Right kidney (tissue), 1 donor: ENCODE measurements at regions not wholly inside any gene's neighbourhood (a gene's known extent, or its start where the extent isn't known, plus 50 kb on each side); places are given as distances from the start of the nearest gene placed in this dataset.
"Not testable (repeated sequence)": the region's sequence is repeated elsewhere in the genome, so short reads cannot be mapped to it uniquely, and the experiment has no call there.

Experiments
- DNase-seq: peaks from one replicate; pipeline ENCODE4 v3.0.0-alpha.2; 2016

DNA sequence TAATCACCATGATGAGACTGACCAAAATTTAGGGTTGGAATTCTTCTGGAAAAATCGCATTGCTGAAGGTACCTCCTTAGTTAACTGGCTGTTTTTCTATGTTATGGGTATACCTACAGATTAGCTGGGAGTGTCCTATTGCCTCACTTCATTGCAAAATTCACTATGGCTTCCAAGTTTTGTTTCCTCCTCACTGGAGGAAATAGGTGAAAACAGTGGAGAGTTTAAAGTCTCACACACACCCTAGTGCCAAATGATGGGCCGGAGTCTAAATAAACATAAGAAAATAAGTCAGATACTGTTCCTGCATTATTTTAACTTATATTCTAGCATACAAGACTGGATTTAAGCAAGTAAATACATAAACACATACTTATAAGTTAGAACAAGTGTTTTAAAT lies 98.2 kb downstream of the AHR start:
- DNase-seq: no peak

DNA sequence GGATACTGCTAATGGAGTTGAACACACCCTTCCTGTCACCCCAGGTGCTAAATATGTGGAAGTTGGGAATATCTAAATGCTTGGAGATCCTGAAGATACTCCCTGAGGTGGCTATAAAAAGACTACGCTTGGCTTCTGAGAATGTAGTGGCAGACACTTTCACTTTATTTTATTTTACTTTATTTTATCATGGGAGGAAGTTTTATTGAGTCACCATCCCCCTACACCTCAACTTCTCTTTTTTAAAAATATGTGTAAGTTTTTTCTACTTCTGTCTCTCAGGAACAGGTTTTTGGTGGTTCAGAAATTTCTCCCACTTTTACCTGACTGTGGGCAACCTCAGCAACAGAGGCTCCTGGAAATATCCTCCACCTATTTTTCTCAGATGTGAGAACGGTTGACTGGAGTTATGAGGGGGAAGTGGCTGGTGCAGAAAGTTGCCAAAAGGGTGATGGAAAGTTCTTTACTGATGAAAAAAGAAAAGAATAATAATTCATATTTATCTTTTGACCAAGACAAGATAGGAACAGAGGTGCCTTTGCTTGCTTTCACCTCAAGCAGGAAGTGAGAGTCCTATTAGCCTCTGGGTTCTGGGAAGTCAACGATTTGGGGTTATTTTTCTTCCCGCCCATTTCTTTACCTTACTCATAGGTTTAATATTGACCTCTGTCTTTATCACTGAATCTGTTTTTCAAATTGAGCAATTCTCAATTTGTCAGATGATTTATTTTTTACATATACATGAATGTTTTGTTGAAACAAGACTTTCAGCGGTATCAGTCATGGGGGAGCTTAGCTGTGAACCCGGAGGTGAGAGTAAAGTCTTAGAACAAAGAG lies 103.6 kb downstream of the AHR start:
- DNase-seq: no peak

DNA sequence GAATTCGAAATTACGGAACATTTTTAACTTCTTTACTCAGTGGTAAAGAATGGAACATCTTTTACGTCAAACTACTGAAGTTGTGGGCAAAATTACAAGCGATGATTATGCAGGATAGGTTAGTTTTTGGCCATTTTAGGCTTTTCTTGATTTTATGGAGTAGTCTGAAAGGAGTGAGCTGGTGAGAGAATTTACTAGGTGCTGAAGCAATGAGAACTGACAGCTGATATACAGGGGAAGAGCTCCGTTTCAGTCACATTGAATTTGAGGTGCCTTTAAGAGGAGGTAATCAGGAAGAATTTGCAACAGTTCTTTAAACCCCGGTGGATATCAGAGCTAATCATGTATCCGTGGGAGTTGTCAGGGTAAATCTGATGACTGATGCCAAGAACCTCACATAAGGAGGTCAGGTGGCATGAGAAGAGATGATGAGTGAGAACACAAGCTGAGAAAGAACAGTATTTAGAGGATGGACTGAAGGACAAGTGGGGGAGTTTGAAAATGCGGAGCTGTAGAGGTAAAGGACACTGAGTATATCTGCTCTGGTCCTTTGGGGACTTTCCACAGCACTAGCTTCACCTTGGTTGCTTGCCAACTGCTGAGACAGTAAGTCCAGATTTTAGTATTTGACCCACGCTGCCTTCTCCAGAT lies 104.3 kb downstream of the AHR start:
- DNase-seq: no peak

DNA sequence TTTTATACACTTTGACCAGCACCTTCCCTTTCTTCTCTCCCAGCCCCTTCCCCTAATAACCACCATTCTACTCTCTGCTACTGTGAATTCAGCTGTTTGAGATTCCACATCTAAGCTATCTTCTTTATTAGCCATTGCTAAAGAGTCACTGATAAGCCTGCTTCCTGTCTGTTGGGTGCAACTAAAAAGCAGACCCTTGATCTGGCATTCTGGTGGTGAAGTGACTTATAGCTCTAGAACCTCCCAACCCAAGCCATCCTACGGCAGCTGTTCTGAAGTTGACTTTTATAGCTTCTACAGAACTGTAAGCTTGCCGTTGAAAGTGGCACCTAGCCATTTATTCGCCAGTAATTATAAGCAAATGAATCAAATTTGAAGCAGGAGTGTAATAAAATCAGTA lies 105.6 kb downstream of the AHR start:
- no peak for DNase-seq

DNA sequence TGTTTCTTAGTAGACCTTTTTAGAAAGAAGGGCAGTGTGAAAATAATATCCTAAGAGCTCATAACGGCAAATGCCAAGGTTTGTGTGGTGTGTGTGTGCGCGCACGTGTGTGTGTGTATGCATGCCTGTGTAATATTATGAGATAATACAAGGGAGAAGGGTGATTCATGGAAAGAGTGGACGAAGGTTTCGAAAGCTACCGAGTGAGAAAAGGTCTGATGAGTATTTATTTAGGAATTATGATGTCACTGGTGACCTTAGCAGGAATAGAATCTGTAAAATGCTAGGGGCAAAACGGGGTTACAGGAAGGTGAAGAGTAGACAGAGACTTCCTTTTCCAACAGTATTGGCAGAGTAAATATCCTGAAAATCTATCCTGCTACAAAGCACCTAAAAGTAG lies 107.3 kb downstream of the AHR start:
- no peak for DNase-seq

DNA sequence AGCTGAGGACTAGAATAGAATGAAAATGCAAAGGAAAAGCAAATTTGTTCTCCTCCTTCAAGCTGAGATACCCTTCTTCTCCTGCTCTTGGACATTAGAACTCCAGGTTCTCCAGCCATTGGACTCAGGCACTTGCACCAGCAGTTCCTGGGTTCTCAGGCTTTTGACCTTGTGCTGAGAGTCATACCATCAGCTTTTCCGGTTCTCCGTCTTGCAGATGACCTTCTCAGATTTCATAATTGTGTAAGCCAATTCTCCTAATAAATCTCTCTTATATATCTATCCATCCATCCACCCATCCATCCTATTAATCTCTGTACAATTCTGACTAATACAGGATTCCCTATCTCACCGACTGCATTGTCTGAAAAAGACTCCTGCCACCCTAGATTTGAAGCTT lies 108.3 kb downstream of the AHR start:
- no peak for DNase-seq

DNA sequence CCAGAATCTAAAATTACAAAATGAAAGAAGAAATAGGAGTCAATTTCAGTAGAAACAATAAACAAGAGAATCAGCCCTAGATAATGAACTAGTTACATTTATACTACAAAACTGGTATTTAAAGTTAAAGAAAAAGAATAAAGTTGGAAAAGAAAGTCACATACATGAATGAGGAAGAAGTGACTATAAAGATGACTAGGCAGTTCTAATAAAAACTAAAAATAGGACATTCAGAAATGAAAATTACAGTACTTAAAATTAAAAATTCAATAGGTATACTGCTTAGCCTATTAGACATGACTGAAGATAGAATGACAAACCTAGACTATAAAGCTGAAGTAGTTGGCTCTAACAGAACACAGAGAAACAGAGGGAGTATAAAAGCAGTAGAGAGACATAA lies 108.8 kb downstream of the AHR start:
- DNase-seq: no peak

DNA sequence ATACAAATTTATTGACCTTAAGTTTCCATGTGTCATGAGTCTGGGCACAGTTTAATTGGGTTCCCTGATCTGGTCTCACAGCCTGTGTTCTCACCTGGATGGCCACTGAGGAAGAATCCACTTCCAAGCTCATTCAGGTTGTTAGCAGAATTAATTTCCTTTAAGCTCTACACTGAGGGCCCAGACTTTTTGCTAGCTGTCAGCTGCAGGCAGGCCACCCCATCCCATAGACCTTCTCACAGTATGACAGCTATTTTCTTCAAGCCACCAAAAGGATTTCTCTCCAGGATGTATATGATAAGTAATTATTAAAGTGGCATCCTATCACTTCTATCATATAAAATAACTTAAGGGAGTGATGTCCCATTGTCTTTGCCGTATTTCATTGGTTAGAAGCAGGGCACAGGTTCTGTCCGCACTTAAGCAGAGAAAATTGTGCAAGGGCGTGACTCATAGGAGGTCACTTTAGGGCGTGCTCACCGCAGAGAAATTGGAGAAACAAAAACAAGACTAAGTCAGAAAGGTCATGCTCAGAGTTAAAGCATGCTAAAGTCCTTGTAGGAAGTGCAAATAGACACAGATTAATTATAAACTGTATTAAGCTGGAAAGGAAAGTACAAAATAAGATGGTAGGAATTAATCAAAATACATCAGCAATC lies 109.9 kb downstream of the AHR start:
- no peak for DNase-seq

DNA sequence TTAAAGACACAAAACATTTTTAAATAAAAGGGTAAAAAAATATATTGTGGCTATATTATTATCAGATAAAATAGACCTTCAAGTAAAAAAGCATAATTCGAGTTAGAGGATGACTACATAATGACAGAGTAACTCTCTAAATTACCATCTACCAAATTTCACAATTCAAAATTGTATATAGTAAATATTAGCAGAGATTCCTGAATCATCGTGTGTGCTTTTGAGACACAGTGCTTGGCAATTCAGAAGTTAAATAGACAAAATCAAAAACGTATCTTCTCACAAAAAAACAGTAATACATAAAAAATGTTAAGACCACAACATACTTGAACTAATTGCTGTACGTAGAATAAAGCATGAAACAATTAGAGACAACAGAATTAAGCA lies 110.4 kb downstream of the AHR start:
- no peak for DNase-seq

DNA sequence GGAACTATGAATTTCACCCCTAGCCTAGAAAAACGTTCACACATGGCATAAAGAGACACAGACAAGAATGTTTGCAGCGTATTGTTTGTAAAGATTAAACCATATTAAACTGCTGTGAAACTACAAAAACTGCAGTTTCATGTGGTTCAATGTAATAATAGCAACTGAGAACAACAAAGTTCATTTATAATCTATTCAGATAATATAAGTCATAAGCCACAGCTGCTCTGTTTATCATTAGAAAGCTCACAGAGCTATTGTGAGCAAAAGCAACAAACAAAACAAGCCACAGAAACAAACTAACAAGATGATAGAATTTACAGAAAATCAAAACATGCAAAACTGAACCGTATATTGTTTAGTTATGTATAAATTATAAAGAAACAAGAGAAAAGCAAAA lies 113.5 kb downstream of the AHR start:
- DNase-seq: no peak

DNA sequence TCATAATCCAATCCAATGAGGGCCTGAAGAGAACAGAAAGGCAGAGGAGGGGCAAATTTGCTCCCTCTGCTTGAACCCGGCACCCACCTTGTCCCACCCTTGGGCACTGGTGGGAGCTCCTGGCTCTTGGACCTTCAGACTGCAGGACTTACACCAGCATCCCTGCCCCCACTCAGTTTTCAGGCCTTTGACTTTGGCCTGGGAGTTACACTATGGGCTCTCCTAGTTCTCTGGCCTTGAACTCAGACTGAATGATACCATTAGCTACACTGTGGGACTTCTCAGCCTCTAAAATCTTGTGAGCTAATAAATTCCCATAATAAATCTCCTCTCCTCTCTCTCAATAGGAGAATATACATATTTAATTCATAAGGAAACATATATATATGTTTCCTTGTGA lies 114.4 kb downstream of the AHR start:
- DNase-seq: no peak

DNA sequence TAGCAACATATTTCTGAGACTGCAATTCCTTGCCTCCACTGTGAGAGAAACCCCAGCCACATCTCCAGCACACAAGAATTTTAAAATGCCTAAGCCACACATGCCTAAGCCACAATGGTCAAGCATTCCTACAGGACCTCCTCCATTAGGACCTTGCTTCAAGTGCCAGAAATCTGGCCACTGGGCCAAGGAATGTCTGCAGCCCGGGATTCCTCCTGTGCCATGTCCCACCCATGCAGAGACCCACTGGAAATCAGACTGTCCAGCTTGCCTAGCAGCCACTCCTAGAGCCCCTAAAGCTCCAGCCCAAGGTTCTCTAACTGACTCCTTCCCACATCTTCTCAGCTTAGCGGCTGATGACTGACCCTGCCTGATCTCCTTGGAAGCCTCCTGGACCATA lies 117.5 kb downstream of the AHR start:
- DNase-seq: no peak

DNA sequence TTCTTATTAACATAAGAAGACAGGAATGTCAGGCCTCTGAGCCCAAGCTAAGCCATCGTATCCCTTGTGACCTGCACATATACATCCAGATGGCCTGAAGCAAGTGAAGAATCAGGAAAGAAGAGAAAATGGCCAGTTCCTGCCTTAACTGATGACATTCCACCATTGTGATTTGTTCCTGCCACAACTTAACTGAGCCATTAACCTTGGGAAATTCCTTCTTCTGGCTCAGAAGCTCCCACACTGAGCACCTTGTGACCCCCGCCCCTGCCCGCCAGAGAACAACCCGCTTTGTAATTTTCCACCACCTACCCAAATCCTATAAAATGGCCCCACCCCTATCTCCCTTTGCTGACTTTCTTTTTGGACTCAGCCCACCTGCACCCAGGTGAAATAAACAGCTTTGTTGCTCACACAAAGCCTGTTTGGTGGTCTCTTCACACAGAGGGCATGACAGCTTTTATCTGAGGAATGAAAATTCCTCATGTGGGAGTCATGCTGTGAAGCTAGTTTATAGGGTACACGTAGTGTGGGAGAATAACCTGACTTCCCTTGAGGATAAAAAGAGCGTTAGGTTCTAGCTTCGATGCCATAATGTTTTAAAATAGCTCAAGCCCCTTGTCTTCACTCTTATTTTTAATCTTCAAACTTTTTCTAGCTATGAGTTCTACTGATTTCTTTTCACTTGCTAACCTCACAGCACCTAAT lies 122.0 kb downstream of the AHR start:
- DNase-seq: not testable (repeated sequence)

DNA sequence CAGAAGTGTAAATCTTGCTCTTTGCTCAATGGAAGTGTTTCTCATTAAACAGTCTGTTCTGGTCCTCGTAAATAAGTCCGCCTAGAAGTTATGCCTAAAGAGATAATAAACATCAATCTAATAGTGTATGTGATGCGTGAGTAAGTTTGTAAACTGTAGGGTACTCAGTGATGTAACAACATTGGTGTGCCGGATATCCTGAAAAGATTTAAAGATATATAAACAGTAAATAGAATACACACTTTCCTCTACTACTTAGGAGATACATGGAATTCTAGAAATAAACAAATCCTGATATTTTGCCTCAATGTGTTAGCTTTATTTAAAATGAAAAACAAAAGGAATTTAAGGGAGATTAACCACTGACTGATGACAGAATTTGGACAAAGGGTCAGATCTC lies 123.5 kb downstream of the AHR start:
- no peak for DNase-seq

DNA sequence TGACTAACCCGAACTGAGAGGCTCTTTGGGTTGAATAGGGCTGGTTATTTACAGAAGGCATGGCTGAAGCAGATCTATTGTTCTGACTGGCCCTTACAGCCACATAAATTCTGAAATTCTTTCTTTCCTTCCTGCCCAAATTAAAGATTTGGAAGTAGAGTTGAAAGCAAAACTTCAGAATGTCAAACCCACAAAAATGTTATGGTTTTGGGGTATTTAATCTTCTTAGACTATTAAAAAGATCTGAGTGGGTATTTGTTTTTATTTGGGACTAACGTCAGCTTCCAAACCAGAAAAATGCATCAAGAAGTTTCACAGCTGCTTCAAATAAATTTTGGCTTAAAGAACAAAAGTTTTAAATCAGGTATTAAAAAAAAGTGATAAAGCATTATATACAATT lies 124.5 kb downstream of the AHR start:
- DNase-seq: no peak

DNA sequence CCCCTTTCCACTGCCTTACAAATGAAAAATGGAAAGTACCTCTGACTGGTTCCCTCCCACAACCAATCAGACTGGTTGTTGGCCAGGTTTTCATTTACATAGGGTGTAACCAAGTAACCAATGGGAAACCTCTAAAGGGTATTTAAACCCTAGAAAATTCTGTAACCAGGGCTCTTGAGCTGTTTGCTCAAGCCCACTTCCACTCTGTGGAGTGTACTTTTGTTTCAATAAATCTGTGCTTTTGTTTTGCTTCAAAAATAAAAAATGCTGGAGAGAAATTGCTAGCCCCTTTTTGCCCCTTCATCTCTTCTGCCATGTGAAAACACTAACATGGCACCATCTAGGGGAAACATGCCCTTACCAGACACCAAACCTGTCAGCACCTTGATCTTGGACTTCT lies 129.5 kb downstream of the AHR start:
- no peak for DNase-seq

DNA sequence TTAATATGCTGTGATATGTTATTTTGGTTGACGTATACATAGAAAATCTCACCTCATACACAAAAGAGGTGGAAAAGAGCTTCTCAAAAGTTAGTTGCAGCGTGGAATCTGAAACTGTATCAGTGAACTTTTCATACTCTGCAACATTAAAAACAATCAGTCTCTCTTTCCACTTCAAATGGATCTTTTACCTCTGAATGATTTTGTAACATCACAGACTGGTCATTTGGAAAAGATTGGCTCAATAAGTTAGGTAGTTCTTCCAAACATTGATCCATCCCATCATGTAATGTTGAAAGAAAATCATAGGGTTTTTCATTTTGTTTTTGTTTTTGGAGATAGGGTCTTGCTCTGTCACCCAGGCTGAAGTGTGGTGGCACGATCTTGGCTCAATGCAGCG lies 131.1 kb downstream of the AHR start:
- no peak for DNase-seq

DNA sequence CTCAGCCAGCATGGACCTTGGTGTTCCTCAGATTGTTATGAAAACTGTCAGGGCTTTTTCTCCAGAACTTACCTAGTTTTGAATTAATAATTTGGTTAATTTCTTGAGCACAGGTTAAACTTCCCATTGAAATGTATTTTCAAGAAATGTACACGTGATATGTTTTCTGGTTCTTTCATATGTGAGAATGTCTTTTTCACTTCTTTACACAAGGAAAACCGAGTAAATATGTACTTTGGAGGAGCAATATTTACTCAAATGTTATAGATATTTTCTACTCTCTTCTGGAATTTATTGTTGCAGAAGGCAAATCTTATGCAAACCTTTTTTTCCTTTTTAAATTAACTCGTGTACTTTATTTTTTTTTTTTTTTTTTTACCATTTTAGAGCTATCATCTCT lies 134.3 kb downstream of the AHR start:
- no peak for DNase-seq

DNA sequence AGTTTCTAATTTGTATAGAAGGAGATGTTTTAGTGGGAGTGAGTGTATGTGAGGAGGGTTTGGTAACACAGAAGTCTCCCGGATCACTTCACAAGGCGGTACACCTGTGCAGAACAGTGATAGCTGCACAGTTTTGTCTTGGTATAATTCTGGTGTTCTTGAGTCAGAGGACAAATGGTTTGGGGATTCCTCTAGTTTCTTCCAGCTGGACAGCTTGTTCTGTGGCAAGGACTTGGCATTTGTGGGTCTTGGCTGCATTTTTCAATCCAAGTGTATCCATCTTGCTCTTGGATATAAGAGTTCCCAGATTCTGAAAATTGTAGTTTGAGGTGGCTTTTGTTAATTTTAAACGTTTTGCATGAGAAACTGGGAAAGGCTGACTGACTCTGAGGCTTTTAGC lies 135.7 kb downstream of the AHR start:
- no peak for DNase-seq

DNA sequence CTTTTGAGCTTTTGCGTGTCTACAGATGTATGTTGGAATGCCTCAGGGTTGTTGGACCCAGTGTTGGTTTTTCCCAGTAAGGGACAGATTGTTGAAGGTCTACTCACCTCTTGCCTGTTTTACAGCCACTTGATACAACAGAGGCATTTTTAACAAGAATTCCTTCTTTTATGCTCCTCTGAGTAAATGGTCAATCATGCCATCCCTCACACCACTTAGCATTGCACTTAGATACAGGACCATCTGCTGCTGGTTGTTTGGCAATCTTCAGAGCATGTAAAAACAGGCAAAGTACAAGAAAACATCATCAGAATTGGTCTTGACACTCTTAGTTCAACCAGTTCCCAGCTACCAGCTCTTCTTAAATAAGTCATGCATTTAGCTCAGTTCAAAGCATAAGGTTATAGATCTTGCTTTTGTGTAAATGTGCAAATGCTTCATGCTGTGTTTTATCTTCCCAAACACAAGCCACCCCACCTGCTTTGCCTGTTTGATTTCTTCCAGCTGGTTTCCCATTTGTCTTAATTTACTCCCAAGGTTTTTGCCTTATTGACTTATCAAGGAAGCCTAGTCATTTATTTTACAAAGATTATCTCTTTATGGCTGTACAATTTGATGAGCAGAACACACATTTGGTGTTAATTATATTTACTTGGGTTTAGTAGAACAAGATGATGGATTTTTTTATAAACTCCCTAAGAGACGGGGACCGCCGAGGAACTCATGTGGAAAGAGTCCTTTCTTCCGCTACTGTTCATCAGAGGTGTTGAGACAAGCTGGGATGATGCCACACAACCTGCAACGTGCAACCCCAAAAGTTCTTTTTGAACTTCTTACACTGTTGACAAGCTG lies 136.6 kb downstream of the AHR start:
- no peak for DNase-seq

DNA sequence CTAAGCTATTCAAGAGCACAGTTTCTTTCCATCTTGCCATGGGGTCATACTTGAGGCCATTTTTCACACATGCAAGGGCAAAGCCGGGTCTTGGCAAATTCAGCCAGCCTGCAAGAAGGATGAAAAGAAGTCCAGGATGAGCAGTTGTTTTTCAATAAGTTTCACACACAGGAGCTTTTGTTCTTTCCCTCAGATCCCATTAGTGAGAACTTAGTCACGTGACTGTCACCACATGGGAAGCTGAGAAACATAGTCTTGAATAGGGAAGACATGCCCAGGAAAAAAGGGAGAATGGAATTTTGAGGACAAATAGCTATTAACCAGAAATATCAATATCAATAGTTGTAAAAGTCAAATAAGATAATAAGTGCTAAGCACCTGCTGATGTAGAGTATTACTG lies 137.7 kb downstream of the AHR start:
- DNase-seq: no peak

DNA sequence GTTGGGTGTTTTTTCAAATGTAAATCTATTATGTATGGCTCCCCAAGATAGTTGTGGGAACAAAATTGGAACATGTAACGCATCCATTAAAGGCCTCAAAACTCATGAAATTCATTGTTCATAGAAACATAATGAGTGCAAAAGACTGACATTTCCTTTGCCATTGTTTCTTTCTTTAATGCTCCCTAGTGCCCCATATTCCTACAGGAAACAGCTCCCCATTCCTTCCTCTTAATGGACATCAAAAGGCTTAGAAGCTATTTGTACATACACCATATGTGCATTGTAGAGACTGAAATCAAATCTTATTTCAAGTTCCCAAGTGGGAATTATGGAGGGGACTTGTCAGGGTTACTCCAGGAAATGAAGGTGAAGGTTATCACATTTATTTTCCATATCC lies 139.1 kb downstream of the AHR start:
- no peak for DNase-seq
